Endodermal cell (in vitro differentiated cells): ENCODE measurements at regions not wholly inside any gene's neighbourhood (a gene's known extent, or its start where the extent isn't known, plus 50 kb on each side); places are given as distances from the start of the nearest gene placed in this dataset.

Experiments
- DNase-seq: peaks from one replicate; pipeline ENCODE4 v3.0.0-alpha.2; 2017
- H3K27ac ChIP-seq: 2 replicates; pipeline ENCODE4 v1.5.1; 2013; ENCODE audit warnings: mild to moderate bottlenecking, low read depth, low read length, moderate library complexity
- H3K27me3 ChIP-seq: 2 replicates; pipeline ENCODE4 v1.6.1; 2013; ENCODE audit warnings: mild to moderate bottlenecking, low read length, moderate library complexity; ENCODE audit not compliant: insufficient read depth, control insufficient read depth, poor library complexity, severe bottlenecking
- H3K36me3 ChIP-seq: 2 replicates; pipeline ENCODE4 v1.7.0; 2013; ENCODE audit warnings: mild to moderate bottlenecking, low read length, moderate library complexity; ENCODE audit not compliant: control insufficient read depth, insufficient read depth
- H3K4me1 ChIP-seq: one replicate; pipeline ENCODE4 v1.7.0; 2013; ENCODE audit warnings: low read length; ENCODE audit not compliant: control insufficient read depth, insufficient read depth
- H3K4me3 ChIP-seq: 2 replicates; pipeline ENCODE4 v1.5.1; 2013; ENCODE audit warnings: mild to moderate bottlenecking, low read length, moderate library complexity
- H3K9ac ChIP-seq: 2 replicates; pipeline ENCODE4 v1.6.1; 2013; ENCODE audit warnings: mild to moderate bottlenecking, low read length, moderate library complexity; ENCODE audit not compliant: poor library complexity, severe bottlenecking; ENCODE audit errors: extremely low read depth
- H3K9me3 ChIP-seq: 2 replicates; pipeline ENCODE4 v1.6.1; 2013; ENCODE audit warnings: mild to moderate bottlenecking, low read length, moderate library complexity; ENCODE audit not compliant: control insufficient read depth
- H3K27ac Mint-ChIP-seq: 2 replicates; pipeline ENCODE4 v1.8.0; 2020; ENCODE audit warnings: mixed read lengths
- H3K27me3 Mint-ChIP-seq: 2 replicates; pipeline ENCODE4 v1.8.0; 2021; ENCODE audit warnings: mild to moderate bottlenecking, mixed read lengths; ENCODE audit not compliant: insufficient read depth
- H3K36me3 Mint-ChIP-seq: 2 replicates; pipeline ENCODE4 v1.8.0; 2020; ENCODE audit warnings: low read depth, mixed read lengths
- H3K4me1 Mint-ChIP-seq: 2 replicates; pipeline ENCODE4 v1.8.0; 2020; ENCODE audit warnings: mixed read lengths
- H3K4me3 Mint-ChIP-seq: 2 replicates; pipeline ENCODE4 v1.8.0; 2020; ENCODE audit warnings: mild to moderate bottlenecking, moderate library complexity, mixed read lengths
- H3K9me3 Mint-ChIP-seq: 2 replicates; pipeline ENCODE4 v1.8.0; 2020; ENCODE audit warnings: mild to moderate bottlenecking, mixed read lengths
- WGBS, 2 experiments: methylation state at CpG; one replicate each; pipeline versions ENCODE4 v1.1.5 to v1.1.7; 2013; ENCODE audit warnings: missing lambda C conversion rate in 2 of 2, mixed read lengths in 1 of 2; ENCODE audit not compliant: insufficient coverage in 1 of 2, insufficient read length in 1 of 2; 5-methylcytosine and 5-hydroxymethylcytosine counted together
- TF ChIP-seq, protein P1 (sequence below): fragments of 200-600 bp; sonication (generic); conservative IDR thresholded peaks from 2 replicates; pipeline ENCODE4 v1.5.0; 2021; ENCODE audit warnings: antibody characterized with exemption, mild to moderate bottlenecking

GRCh38 chr12:39074063-39074462 lies 168.7 kb upstream of the CPNE8 start:
- Mint-ChIP-seq H3K36me3 (no peaks in the 10 kb centered on the region), H3K4me1 (peaks cover 2% of the 10 kb centered on the region), H3K9me3 (no peaks in the 10 kb centered on the region), H3K27me3 (peaks cover 19% of the 10 kb centered on the region), H3K27ac (no peak overlapping the region), H3K4me3 (no peak overlapping the region)
- TF ChIP-seq, protein P1, sequence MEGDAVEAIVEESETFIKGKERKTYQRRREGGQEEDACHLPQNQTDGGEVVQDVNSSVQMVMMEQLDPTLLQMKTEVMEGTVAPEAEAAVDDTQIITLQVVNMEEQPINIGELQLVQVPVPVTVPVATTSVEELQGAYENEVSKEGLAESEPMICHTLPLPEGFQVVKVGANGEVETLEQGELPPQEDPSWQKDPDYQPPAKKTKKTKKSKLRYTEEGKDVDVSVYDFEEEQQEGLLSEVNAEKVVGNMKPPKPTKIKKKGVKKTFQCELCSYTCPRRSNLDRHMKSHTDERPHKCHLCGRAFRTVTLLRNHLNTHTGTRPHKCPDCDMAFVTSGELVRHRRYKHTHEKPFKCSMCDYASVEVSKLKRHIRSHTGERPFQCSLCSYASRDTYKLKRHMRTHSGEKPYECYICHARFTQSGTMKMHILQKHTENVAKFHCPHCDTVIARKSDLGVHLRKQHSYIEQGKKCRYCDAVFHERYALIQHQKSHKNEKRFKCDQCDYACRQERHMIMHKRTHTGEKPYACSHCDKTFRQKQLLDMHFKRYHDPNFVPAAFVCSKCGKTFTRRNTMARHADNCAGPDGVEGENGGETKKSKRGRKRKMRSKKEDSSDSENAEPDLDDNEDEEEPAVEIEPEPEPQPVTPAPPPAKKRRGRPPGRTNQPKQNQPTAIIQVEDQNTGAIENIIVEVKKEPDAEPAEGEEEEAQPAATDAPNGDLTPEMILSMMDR: no peak
- Histone ChIP-seq H3K4me3 (no peak overlapping the region), H3K27me3 (no peaks in the 10 kb centered on the region), H3K27ac (no peak overlapping the region), H3K36me3 (no peaks in the 10 kb centered on the region), H3K9ac (no peak overlapping the region), H3K4me1 (no peaks in the 10 kb centered on the region), H3K9me3 (no peaks in the 10 kb centered on the region)
- DNase-seq: no peak
- 94% methylated on average over 2 of the region's 2 CpGs; no CpG with 5 or more reads in 1 of the 2 experiments for WGBS, 2 experiments

GRCh38 chr12:39072658-39073057 lies 167.3 kb upstream of the CPNE8 start:
- H3K36me3 Mint-ChIP-seq: no peaks in the 10 kb centered on the region
- no peak overlapping the region for H3K4me3 Mint-ChIP-seq
- Histone ChIP-seq H3K9ac (no peak overlapping the region), H3K36me3 (no peaks in the 10 kb centered on the region), H3K27ac (no peak overlapping the region), H3K4me3 (no peak overlapping the region), H3K27me3 (no peaks in the 10 kb centered on the region), H3K9me3 (no peaks in the 10 kb centered on the region), H3K4me1 (no peaks in the 10 kb centered on the region)
- no peak for DNase-seq
- H3K27me3 Mint-ChIP-seq: peaks cover 5% of the 10 kb centered on the region
- 67% methylated on average over 1 of the region's 2 CpGs; no CpG with 5 or more reads in 1 of the 2 experiments for WGBS, 2 experiments
- H3K9me3 Mint-ChIP-seq: no peaks in the 10 kb centered on the region
- no peak overlapping the region for H3K27ac Mint-ChIP-seq
- TF ChIP-seq, protein P1: no peak
- peaks cover 2% of the 10 kb centered on the region for H3K4me1 Mint-ChIP-seq

GRCh38 chr12:39071611-39072010 lies 166.2 kb upstream of the CPNE8 start:
- TF ChIP-seq, protein P1: peak; percentile 8
- H3K36me3 Mint-ChIP-seq: no peaks in the 10 kb centered on the region
- no peaks in the 10 kb centered on the region for H3K27me3 ChIP-seq
- no peak overlapping the region for H3K4me3 Mint-ChIP-seq
- DNase-seq: no peak
- H3K27ac ChIP-seq: no peak overlapping the region
- no peaks in the 10 kb centered on the region for H3K4me1 ChIP-seq
- peaks cover under 1% of the 10 kb centered on the region for H3K27me3 Mint-ChIP-seq
- no peak overlapping the region for H3K9ac ChIP-seq
- no peak overlapping the region for H3K4me3 ChIP-seq
- H3K4me1 Mint-ChIP-seq: peaks cover 2% of the 10 kb centered on the region
- no peak overlapping the region for H3K27ac Mint-ChIP-seq
- H3K36me3 ChIP-seq: no peaks in the 10 kb centered on the region
- H3K9me3 ChIP-seq: no peaks in the 10 kb centered on the region
- WGBS, 2 experiments: 90 to 100% methylated on average over 2 to 3 of the region's 4 CpGs
- H3K9me3 Mint-ChIP-seq: no peaks in the 10 kb centered on the region
